ENCODE measurements at regions not wholly inside any gene's neighbourhood (a gene's known extent, or its start where the extent isn't known, plus 50 kb on each side); places are given as distances from the start of the nearest gene placed in this dataset.

DNA sequence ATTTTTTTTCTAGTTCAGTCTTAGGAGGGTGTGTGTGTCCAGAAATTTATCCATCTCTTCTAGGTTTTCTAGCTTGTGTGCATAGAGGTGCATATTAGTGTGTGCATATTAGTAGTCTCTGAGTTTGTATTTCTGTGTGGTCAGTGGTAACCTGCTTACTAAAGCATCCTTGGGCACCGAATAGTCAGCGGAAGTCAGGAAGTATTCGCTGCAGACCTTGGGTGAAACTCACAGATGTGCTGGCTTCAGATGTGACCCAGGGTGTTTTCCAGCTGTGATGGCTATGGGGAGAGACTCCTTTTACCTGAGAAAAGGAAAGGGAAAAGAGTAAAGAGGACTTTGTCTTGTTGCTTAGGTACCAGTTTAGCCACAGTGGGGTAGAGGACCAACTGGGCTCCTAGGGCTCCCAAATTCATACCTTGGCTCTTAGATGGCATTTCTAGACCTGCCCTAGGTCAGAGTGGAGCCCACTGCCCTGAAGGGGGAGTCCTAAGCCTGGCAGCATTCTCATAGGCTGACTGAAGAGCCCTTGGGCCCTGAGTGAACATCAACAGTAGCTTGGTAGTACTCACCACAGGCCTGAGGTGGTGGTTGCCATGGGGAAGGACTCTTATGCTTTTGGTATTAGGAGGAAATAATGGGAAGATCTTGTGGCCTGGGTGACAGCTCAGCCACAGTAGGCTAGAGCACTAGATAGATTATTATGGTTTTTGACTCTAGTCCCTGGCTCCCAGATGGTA is 286.0 kb upstream of the ZPLD1 start:
- Histone ChIP-seq H3K9ac (replicated peaks; ENCODE audit: extremely low read depth, insufficient read depth, low read length) (no peak overlapping the region), H3K27me3 (ENCODE audit: control insufficient read depth in 2 of 2, insufficient read depth in 2 of 2, low read length in 2 of 2) (no peaks in the 10 kb centered on the region), H4K20me1 (replicated peaks; ENCODE audit: control insufficient read depth, extremely low read depth, insufficient read depth, low read length) (no peaks in the 10 kb centered on the region), H3K4me2 (ENCODE audit: insufficient read depth, low read length) (no peak overlapping the region), H3K9me1 (replicated peaks; ENCODE audit: control insufficient read depth, extremely low read depth, insufficient read depth, low read length) (no peaks in the 10 kb centered on the region), H3K4me1 (ENCODE audit: control insufficient read depth, extremely low read depth, insufficient read depth, low read length) (peaks cover 2% of the 10 kb centered on the region), H3K79me2 (ENCODE audit: control insufficient read depth, insufficient read depth, low read length) (no peaks in the 10 kb centered on the region), H3K9me3 (replicated peaks; ENCODE audit: control insufficient read depth, insufficient read depth, low read length) (no peaks in the 10 kb centered on the region), H2AFZ (ENCODE audit: low read depth, low read length) (no peak overlapping the region), H3K4me3 (replicated peaks in 1 of 3; ENCODE audit: insufficient read depth in 1 of 3, low read depth in 1 of 3, low read length in 3 of 3) (no peak overlapping the region), H3K27ac (ENCODE audit: insufficient read depth, low read depth, low read length) (no peak overlapping the region), H3K36me3 (ENCODE audit: control insufficient read depth in 2 of 2, extremely low read depth in 1 of 2, insufficient read depth in 2 of 2, low read length in 2 of 2) (no peaks in the 10 kb centered on the region)
- FAIRE-seq (no peak), DNase-seq (ENCODE audit: low read depth, low spot score) (no peak)
- dilution Hi-C loops (cut with MboI; ENCODE audit: extremely low pct_ligation_motif_present, low sequenced_read_pairs) (no loop called here), intact Hi-C loops (cut with micrococcal nuclease) (no loop called here)
- POLR2A ChIA-PET, result no interaction called here
- no peak for TF ChIP-seq POLR2A (IDR thresholded peaks at IDR 0.05; ENCODE audit: low read depth, low read length)
- no peak for TF ChIP-seq JUN (IDR thresholded peaks at IDR 0.05; ENCODE audit: borderline replicate concordance, insufficient read depth, insufficient read length, low read depth)
- TF ChIP-seq POLR2AphosphoS5 (IDR thresholded peaks at IDR 0.05; ENCODE audit: insufficient read depth, low read depth, low read length), result no peak
- TF ChIP-seq, protein P1, sequence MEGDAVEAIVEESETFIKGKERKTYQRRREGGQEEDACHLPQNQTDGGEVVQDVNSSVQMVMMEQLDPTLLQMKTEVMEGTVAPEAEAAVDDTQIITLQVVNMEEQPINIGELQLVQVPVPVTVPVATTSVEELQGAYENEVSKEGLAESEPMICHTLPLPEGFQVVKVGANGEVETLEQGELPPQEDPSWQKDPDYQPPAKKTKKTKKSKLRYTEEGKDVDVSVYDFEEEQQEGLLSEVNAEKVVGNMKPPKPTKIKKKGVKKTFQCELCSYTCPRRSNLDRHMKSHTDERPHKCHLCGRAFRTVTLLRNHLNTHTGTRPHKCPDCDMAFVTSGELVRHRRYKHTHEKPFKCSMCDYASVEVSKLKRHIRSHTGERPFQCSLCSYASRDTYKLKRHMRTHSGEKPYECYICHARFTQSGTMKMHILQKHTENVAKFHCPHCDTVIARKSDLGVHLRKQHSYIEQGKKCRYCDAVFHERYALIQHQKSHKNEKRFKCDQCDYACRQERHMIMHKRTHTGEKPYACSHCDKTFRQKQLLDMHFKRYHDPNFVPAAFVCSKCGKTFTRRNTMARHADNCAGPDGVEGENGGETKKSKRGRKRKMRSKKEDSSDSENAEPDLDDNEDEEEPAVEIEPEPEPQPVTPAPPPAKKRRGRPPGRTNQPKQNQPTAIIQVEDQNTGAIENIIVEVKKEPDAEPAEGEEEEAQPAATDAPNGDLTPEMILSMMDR (IDR thresholded peaks at IDR 0.05; ENCODE audit: extremely low read depth in 1 of 2, insufficient read depth in 1 of 2, low read depth in 1 of 2, low read length in 2 of 2), result no peak
- no peak for TF ChIP-seq FOS (IDR thresholded peaks at IDR 0.05; ENCODE audit: borderline replicate concordance, insufficient read depth, low read length)
- no peak for TF ChIP-seq MYC (IDR thresholded peaks at IDR 0.05; ENCODE audit: low read depth, low read length)
- TF ChIP-seq EZH2 (IDR thresholded peaks at IDR 0.05; ENCODE audit: borderline replicate concordance, low read depth, low read length, severe bottlenecking), result no peak
- no peak for TF ChIP-seq MAX (IDR thresholded peaks at IDR 0.05; ENCODE audit: insufficient read depth, insufficient read length)
- TF ChIP-seq GATA2 (IDR thresholded peaks at IDR 0.05; ENCODE audit: insufficient read depth, insufficient read length, low read depth, low read length), result no peak
- no TSS peak for BruUV-seq (replicated peaks)
- CTCF ChIA-PET, result interaction anchor here (1.4 kb wide), 1 partner anchor 14 kb away, joined by 3 read pairs; no protein-coding TSS in a partner anchor
